NCI-H345 treated with DMSO at 0.1 percent for 48 hours (cell line): ENCODE measurements at regions not wholly inside any gene's neighbourhood (a gene's known extent, or its start where the extent isn't known, plus 50 kb on each side); places are given as distances from the start of the nearest gene placed in this dataset.

Source experiments
- DNase-seq: peaks from one replicate; lab custom pipeline; 2025; ENCODE audit not compliant: unreplicated experiment; lab: John Stamatoyannopoulos, UW

GRCh38 chr1:191870490-191870889, 287.8 kb upstream of the RGS18 start:
- DNase-seq: no peak

- no peak for DNase-seq
These were observed 282.3 kb upstream of the RGS18 start for GRCh38 chr1:191875994-191876393.

GRCh38 chr1:191876631-191877030, 281.6 kb upstream of the RGS18 start:
- DNase-seq: no peak

- DNase-seq: no peak
These were observed 275.4 kb upstream of the RGS18 start for GRCh38 chr1:191882870-191883269.

- no peak for DNase-seq
These were observed 271.3 kb upstream of the RGS18 start for GRCh38 chr1:191886977-191887376.

- no peak for DNase-seq
These were observed 269.2 kb upstream of the RGS18 start for GRCh38 chr1:191888996-191889622.

- no peak for DNase-seq
These were observed 268.6 kb upstream of the RGS18 start for GRCh38 chr1:191889623-191890003.

- DNase-seq: no peak
These were observed 267.7 kb upstream of the RGS18 start for GRCh38 chr1:191890433-191891088.

GRCh38 chr1:191892716-191893115, 265.5 kb upstream of the RGS18 start:
- no peak for DNase-seq

- DNase-seq: no peak
These were observed 263.2 kb upstream of the RGS18 start for GRCh38 chr1:191895049-191895448.

- DNase-seq: no peak
These were observed 262.7 kb upstream of the RGS18 start for GRCh38 chr1:191895462-191896058.

GRCh38 chr1:191897134-191897533, 261.1 kb upstream of the RGS18 start:
- no peak for DNase-seq

GRCh38 chr1:191901651-191902050, 256.6 kb upstream of the RGS18 start:
- DNase-seq: no peak

GRCh38 chr1:191904991-191905390, 253.3 kb upstream of the RGS18 start:
- no peak for DNase-seq

GRCh38 chr1:191905781-191906180, 252.5 kb upstream of the RGS18 start:
- DNase-seq: no peak

GRCh38 chr1:191907121-191907520, 251.1 kb upstream of the RGS18 start:
- no peak for DNase-seq

GRCh38 chr1:191910245-191910644, 248.0 kb upstream of the RGS18 start:
- DNase-seq: no peak

GRCh38 chr1:191912517-191912916, 245.7 kb upstream of the RGS18 start:
- DNase-seq: no peak

GRCh38 chr1:191913260-191913977, 244.8 kb upstream of the RGS18 start:
- no peak for DNase-seq

- DNase-seq: no peak
These were observed 228.9 kb upstream of the RGS18 start for GRCh38 chr1:191929383-191929782.

- no peak for DNase-seq
These were observed 214.6 kb upstream of the RGS18 start for GRCh38 chr1:191943684-191944083.

GRCh38 chr1:191953526-191953925, 204.7 kb upstream of the RGS18 start:
- no peak for DNase-seq
